K562 (cell line): ENCODE measurements at regions not wholly inside any gene's neighbourhood (a gene's known extent, or its start where the extent isn't known, plus 50 kb on each side); places are given as distances from the start of the nearest gene placed in this dataset.

ENCODE experiments used
- CEBPZ ChIP-seq: fragments of 150-350 bp; IDR thresholded peaks from 2 replicates; pipeline ENCODE4 v1.6.1; 2014; ENCODE audit warnings: low read depth, mild to moderate bottlenecking, low read length, borderline replicate concordance
- ESRRA ChIP-seq: fragments of 450-650 bp; IDR thresholded peaks from 2 replicates; pipeline ENCODE4 v1.6.1; 2014; ENCODE audit warnings: low read depth, mild to moderate bottlenecking, moderate library complexity, borderline replicate concordance
- EWSR1 ChIP-seq: fragments of 450-650 bp; IDR thresholded peaks from 2 replicates; pipeline ENCODE4 v1.6.1; 2018; ENCODE audit warnings: borderline replicate concordance, mild to moderate bottlenecking, low read depth, moderate library complexity; ENCODE audit not compliant: partially characterized antibody
- HDAC3 ChIP-seq: fragments of 450-650 bp; IDR thresholded peaks from 2 replicates; pipeline ENCODE4 v1.6.1; 2018; ENCODE audit warnings: borderline replicate concordance, mild to moderate bottlenecking, moderate library complexity; ENCODE audit not compliant: partially characterized antibody
- U2AF2 ChIP-seq: fragments of 200-400 bp; formaldehyde crosslinking; optimal IDR thresholded peaks from 2 replicates; pipeline ENCODE3; 2017; ENCODE audit warnings: low read depth, mild to moderate bottlenecking, low read length
- ZBTB33 ChIP-seq: sonication (generic); formaldehyde crosslinking; IDR thresholded peaks from 2 replicates; pipeline ENCODE4 v1.8.1; 2023; ENCODE audit warnings: mild to moderate bottlenecking, missing genetic modification reagents
- TF ChIP-seq, protein P1 (sequence below), 2 experiments: fragments of 450-650 bp; IDR thresholded peaks; 2 replicates each; pipeline ENCODE4 v1.6.1; 2018; ENCODE audit warnings: mild to moderate bottlenecking in 2 of 2, low read depth in 1 of 2; ENCODE audit not compliant: partially characterized antibody in 2 of 2
- TF ChIP-seq, protein P2 (sequence below): sonication (generic); formaldehyde crosslinking; IDR thresholded peaks from 2 replicates; pipeline ENCODE4 v1.9.0; 2022; ENCODE audit warnings: mild to moderate bottlenecking, missing genetic modification reagents

- TF ChIP-seq ZBTB33 (CRISPR knock-in tag) (no peak), HDAC3 (no peak), CEBPZ (no peak), ESRRA (no peak), EWSR1 (no peak), U2AF2 (no peak)
- TF ChIP-seq, protein P1, sequence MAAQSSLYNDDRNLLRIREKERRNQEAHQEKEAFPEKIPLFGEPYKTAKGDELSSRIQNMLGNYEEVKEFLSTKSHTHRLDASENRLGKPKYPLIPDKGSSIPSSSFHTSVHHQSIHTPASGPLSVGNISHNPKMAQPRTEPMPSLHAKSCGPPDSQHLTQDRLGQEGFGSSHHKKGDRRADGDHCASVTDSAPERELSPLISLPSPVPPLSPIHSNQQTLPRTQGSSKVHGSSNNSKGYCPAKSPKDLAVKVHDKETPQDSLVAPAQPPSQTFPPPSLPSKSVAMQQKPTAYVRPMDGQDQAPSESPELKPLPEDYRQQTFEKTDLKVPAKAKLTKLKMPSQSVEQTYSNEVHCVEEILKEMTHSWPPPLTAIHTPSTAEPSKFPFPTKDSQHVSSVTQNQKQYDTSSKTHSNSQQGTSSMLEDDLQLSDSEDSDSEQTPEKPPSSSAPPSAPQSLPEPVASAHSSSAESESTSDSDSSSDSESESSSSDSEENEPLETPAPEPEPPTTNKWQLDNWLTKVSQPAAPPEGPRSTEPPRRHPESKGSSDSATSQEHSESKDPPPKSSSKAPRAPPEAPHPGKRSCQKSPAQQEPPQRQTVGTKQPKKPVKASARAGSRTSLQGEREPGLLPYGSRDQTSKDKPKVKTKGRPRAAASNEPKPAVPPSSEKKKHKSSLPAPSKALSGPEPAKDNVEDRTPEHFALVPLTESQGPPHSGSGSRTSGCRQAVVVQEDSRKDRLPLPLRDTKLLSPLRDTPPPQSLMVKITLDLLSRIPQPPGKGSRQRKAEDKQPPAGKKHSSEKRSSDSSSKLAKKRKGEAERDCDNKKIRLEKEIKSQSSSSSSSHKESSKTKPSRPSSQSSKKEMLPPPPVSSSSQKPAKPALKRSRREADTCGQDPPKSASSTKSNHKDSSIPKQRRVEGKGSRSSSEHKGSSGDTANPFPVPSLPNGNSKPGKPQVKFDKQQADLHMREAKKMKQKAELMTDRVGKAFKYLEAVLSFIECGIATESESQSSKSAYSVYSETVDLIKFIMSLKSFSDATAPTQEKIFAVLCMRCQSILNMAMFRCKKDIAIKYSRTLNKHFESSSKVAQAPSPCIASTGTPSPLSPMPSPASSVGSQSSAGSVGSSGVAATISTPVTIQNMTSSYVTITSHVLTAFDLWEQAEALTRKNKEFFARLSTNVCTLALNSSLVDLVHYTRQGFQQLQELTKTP (IDR thresholded peaks at IDR 0.05; ENCODE audit: low read depth in 1 of 2, partially characterized antibody in 2 of 2), result no peak
- TF ChIP-seq, protein P2, sequence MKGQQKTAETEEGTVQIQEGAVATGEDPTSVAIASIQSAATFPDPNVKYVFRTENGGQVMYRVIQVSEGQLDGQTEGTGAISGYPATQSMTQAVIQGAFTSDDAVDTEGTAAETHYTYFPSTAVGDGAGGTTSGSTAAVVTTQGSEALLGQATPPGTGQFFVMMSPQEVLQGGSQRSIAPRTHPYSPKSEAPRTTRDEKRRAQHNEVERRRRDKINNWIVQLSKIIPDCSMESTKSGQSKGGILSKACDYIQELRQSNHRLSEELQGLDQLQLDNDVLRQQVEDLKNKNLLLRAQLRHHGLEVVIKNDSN (CRISPR knock-in tag), result no peak
Observed at GRCh38 chr10:57353403-57354003, 914.2 kb downstream of the IPMK start (continued).
